Thyroid gland (tissue), 4 donors: ENCODE measurements at regions not wholly inside any gene's neighbourhood (a gene's known extent, or its start where the extent isn't known, plus 50 kb on each side); places are given as distances from the start of the nearest gene placed in this dataset.

Source experiments
- CTCF ChIP-seq, 6 experiments: fragments of 200-600 bp in 3 of 6; fragments of 450-650 bp in 3 of 6; sonication (generic) in 3 of 6; IDR thresholded peaks; one replicate each; pipeline ENCODE4 v1.5.1; 2016 to 2019; ENCODE audit warnings: antibody characterized with exemption in 6 of 6, mild to moderate bottlenecking in 2 of 6, inconsistent platforms in 1 of 6, moderate library complexity in 1 of 6
- POLR2A ChIP-seq, 2 donors: fragments of 450-650 bp; IDR thresholded peaks; one replicate each; pipeline ENCODE4 v1.6.1; 2017; ENCODE audit warnings: antibody characterized with exemption in 2 of 2, mild to moderate bottlenecking in 2 of 2, moderate library complexity in 1 of 2

GRCh38 chr9:118094387-118094786 lies 390.2 kb downstream of the TLR4 start:
- TF ChIP-seq CTCF (IDR thresholded peaks at IDR 0.05) (no peak), POLR2A (IDR thresholded peaks at IDR 0.05) (no peak)
